ENCODE measurements at regions not wholly inside any gene's neighbourhood (a gene's known extent, or its start where the extent isn't known, plus 50 kb on each side); places are given as distances from the start of the nearest gene placed in this dataset.

DNA sequence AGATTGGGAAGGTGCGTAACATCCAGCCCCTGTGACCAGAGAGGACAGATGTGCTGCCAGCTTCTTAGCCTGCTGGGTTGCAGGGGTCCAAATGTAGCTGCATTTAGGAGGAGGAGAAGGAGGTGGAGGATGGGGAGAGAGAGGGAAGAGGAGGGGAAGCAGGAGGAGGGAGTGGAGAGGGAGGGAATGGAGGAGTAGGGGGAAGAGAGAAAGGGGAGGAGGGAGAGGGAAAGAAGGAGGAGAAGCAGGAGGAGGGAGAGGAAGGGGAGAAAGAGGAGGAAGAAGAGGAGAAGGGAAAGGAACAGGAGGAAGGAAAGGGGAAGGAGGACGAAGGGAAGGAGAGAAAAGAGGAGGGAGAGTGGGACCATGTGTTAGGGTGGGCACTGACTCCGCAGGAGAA is 108.6 kb downstream of the ABCC12 start:
- peaks cover 9% of the 10 kb centered on the region; the same call in 1 of the 2 replicates for H3K23me2 ChIP-seq (ENCODE audit: low read depth, low read length)
- no peak for FAIRE-seq
- H4K5ac ChIP-seq (ENCODE audit: insufficient read length, low read depth, low read length), result no peak overlapping the region
- peaks cover 0 to 1% (median 0%) of the 10 kb centered on the region in 4 experiments; a peak in 1 of 7 replicates for H3K27me3 ChIP-seq (replicated peaks in 1 of 4; ENCODE audit: control insufficient read depth in 3 of 4, extremely low read depth in 1 of 4, insufficient read depth in 3 of 4, low read length in 3 of 4)
- H3K4me1 ChIP-seq (replicated peaks in 1 of 4; ENCODE audit: control insufficient read depth in 3 of 4, insufficient read depth in 4 of 4, low read length in 3 of 4), result peaks cover 0 to 5% (median 3%) of the 10 kb centered on the region in 4 experiments; a peak in 3 of 7 replicates
- H3K27ac ChIP-seq (ENCODE audit: low read depth, low read length), result no peak overlapping the region
- H3K4me2 ChIP-seq (ENCODE audit: insufficient read depth in 1 of 2, low read depth in 2 of 2, low read length in 2 of 2), result no peak overlapping the region
- CTCF ChIA-PET (ENCODE audit: partially characterized antibody), result interaction anchor here (0.7 to 1.3 kb wide), 2 partner anchors 8 to 515 kb away, joined by 3 to 4 read pairs; no protein-coding TSS in a partner anchor
- peak overlapping the region; percentile 75; the same call in 1 of the 2 replicates for H2BK20ac ChIP-seq (ENCODE audit: low read length)
- H3K4ac ChIP-seq (replicated peaks; ENCODE audit: insufficient read length, low read depth, low read length), result no peak overlapping the region
- no peaks in the 10 kb centered on the region for H3K36me3 ChIP-seq (ENCODE audit: control insufficient read depth in 2 of 4, insufficient read depth in 4 of 4, low read length in 3 of 4)
- peaks cover 0 to 4% of the 10 kb centered on the region in 2 experiments for H4K20me1 ChIP-seq (replicated peaks in 1 of 2; ENCODE audit: control insufficient read depth in 1 of 2, insufficient read depth in 2 of 2, low read length in 2 of 2)
- no peaks in the 10 kb centered on the region for H3K9me3 ChIP-seq (ENCODE audit: insufficient read depth in 2 of 2, low read depth in 1 of 2, low read length in 1 of 2)
- H2AFZ ChIP-seq (ENCODE audit: low read length), result 0 out of 2 replicates have a peak overlapping the region, but pooled peaks have one; percentile 2
- H3K79me2 ChIP-seq (ENCODE audit: control insufficient read depth in 1 of 2, insufficient read depth in 2 of 2, low read length in 2 of 2), result no peaks in the 10 kb centered on the region
- H2BK120ac ChIP-seq (replicated peaks; ENCODE audit: low read depth, low read length), result no peak overlapping the region
- no peaks in the 10 kb centered on the region for H3K79me1 ChIP-seq (ENCODE audit: low read depth, low read length)
- H3K56ac ChIP-seq (replicated peaks; ENCODE audit: insufficient read length, low read depth, low read length), result no peak overlapping the region
- H3K9ac ChIP-seq (replicated peaks in 1 of 4; ENCODE audit: extremely low read depth in 1 of 4, low read depth in 3 of 4, low read length in 3 of 4), result no peak overlapping the region
- H3K18ac ChIP-seq (ENCODE audit: extremely low read depth, low read length), result no peak overlapping the region
- no peak overlapping the region for H3K14ac ChIP-seq (ENCODE audit: insufficient read length)
- H2AK5ac ChIP-seq (ENCODE audit: low read depth, low read length), result no peak overlapping the region
- no peak overlapping the region for H4K8ac ChIP-seq (ENCODE audit: extremely low read depth, insufficient read depth, low read length)
- no peak overlapping the region for H3K4me3 ChIP-seq (ENCODE audit: extremely low read depth in 1 of 4, insufficient read depth in 2 of 4, low read depth in 3 of 4, low read length in 4 of 4)
- no peak overlapping the region for H2BK12ac ChIP-seq (ENCODE audit: low read depth, low read length)
- TF ChIP-seq SP2 (IDR thresholded peaks at IDR 0.05; ENCODE audit: low read length), result no peak
- TF ChIP-seq EZH2 (IDR thresholded peaks at IDR 0.05; ENCODE audit: low read depth, low read length, severe bottlenecking), result no peak
- TF ChIP-seq CHD1 (IDR thresholded peaks at IDR 0.05; ENCODE audit: low read depth, low read length), result no peak
- 0 out of 2 replicates have a peak overlapping the region, but pooled peaks have one; percentile 61 for H2BK15ac ChIP-seq (ENCODE audit: low read length)
- POLR2A ChIA-PET (ENCODE audit: partially characterized antibody), result interaction anchor here (0.7 kb wide), 1 partner anchor 636 kb away, joined by 4 read pairs; no protein-coding TSS in a partner anchor
- no peak overlapping the region for H3K23ac ChIP-seq (ENCODE audit: insufficient read length)
- H4K91ac ChIP-seq (replicated peaks; ENCODE audit: insufficient read length, low read length), result no peak overlapping the region
- no peak overlapping the region for H2BK5ac ChIP-seq (ENCODE audit: low read depth, low read length)
- WGBS, 2 experiments (ENCODE audit: extremely low coverage in 1 of 2, insufficient coverage in 1 of 2, insufficient read length in 1 of 2, insufficient replicate concordance in 2 of 2, low coverage in 1 of 2, low lambda C conversion rate in 2 of 2, missing lambda C conversion rate in 1 of 2), result 81% methylated on average over 3 of the region's 3 CpGs; no CpG with 5 or more reads in 1 of the 2 experiments
- DNase-seq (ENCODE audit: low read depth in 1 of 2, low spot score in 2 of 2), result no peak
